GM19025 (cell line): ENCODE measurements at regions not wholly inside any gene's neighbourhood (a gene's known extent, or its start where the extent isn't known, plus 50 kb on each side); places are given as distances from the start of the nearest gene placed in this dataset.
"Not testable (repeated sequence)": the region's sequence is repeated elsewhere in the genome, so short reads cannot be mapped to it uniquely, and the experiment has no call there.

Source experiments
- ATAC-seq: cut with Tn5 transposase; IDR thresholded peaks from one replicate; pipeline ENCODE4 v1.9.1; 2021; ENCODE audit warnings: mild to moderate bottlenecking, low read depth, moderate library complexity; ENCODE audit not compliant: unreplicated experiment

DNA sequence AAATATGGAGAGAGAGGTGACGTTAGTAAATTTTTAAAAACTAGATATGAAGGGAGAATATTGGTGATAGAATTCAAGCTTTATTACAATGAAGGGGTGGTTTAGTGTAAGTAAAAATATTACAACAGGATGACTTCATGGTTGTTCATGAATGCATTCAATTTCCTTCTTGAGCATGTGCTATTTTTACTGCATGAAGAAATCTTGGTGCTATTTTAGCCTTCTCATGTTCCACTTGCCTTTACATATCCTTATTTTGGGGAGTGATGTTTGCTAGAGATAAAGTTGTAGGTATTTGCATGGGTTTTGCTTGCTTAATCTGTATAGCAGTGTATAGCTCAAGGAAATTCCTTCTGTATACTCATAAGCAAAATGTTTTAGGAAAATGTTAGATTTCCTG, 195.0 kb upstream of the MMADHC start:
- no peak for ATAC-seq

DNA sequence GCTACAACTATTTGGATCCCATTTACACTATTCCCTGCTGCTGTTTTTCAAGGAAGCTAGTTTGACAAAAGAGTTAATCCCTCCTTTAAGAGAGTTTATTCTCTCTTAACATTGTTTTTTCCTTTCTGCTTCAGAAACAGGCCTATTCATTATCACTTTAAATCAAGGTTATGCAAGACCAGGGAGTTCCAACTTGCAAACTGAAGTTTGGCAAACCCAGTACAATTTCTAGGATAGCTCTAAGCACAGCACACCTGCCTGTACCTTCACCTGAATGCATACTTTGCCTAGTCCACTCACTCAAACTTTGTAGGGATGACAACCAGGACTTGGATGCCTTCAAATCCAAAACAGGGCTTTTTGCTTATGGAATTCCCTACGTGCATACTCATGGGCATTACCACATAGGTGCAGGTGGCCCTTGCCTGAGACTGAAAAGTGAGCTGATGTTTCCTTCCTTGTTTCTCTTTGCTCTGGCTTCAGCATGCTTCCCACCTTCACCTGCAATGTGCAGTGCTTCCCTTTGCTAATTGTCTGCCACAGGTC, 193.8 kb upstream of the MMADHC start:
- ATAC-seq: no peak

DNA sequence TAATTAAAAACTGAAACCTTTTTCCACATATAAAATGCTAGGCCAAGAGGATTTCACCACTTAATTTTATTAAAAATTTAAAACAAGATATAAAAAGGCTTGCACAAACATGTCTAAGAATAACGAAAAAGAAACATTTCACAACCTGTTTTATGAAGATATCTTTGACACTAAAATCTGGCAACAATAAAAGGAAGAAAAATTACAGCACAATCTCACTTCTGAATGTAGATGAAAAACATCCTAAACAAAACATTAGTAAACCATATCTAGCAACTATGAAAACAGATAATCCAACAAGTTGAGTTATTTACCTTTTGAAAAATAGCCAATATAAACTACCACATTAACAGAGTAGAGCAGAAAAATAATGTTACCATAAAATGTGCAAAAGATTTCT, 185.4 kb upstream of the MMADHC start:
- no peak for ATAC-seq

DNA sequence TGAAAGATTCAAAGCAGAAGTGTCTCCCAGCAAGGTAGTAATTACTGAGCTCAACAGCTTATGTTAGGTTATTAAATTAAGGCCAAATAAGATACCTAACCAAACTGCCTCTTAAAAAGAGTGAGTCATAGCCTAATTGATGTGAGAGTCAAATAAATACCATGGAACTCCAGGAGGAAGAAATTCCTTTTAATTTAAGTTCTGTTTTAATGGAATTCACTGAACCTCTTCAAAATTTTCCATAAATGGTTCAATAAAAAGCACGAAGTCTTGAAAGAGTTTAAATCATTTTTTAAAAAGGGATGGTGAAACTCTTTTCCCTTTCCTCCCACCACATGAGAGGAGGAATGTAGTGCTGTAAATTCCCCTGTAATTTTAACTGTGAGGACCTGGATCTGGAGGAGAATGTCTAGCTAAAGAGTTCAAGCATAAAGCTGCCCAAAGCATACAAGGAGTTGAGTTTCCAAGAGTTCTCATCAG, 180.8 kb upstream of the MMADHC start:
- no peak for ATAC-seq

DNA sequence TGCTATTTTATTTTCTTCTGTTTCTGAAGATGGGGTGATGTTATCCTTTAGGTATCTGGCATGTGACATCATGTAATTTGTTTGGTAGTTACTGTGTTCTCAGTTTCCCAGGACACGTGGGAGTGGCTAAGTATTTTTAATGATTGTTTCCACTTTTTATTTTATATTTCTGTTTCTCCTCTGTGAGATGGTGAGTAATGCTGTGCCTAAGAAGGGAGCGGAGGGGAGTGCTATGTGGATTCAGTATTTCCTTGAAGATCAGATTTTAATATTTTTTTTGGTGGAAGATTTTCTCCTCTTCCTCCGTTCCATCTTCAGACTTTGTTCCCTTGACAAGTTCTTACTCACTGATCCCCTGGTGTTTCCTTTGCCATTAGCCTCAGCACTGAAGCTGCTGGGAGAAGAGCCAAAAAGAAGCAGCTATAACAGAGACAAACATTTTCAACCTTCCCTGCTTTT, 180.0 kb upstream of the MMADHC start:
- ATAC-seq: no peak

DNA sequence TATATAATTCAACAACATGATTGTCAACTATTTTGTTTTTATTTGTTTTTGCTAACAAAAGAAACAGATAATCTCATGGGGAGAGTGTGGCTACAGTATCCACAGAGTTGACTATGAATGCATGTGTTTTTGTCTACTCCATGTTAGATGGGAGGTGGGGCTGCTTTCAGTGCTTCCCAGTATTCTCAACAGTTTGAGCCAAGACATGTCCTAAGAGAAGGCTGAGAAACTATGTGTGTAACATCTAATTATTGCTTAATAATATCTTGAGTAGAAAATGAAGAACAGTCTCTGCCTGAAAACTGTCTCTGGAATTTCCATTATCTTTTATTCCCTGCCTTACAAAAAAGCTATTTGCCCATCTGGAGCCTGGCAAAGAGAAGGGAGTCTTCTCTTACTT, 178.8 kb upstream of the MMADHC start:
- no peak for ATAC-seq

DNA sequence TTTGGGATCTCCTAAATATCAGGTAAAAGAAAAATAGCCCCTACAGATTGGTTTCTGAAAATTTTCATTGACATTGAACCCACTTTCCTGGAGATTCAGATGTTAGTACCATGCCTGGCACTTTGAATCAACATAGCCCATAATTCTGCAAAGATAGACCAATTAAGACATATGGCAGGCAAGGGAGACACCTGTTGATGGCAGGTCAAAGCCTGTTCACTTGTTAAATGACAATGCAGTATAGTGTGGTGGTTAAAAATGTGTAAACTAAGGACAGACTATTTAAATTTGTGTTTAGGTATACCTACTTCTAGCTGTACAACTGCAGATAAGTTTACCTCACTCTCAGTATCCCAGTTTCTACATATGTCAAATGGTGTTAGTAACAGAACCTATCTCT, 178.1 kb upstream of the MMADHC start:
- ATAC-seq: no peak

DNA sequence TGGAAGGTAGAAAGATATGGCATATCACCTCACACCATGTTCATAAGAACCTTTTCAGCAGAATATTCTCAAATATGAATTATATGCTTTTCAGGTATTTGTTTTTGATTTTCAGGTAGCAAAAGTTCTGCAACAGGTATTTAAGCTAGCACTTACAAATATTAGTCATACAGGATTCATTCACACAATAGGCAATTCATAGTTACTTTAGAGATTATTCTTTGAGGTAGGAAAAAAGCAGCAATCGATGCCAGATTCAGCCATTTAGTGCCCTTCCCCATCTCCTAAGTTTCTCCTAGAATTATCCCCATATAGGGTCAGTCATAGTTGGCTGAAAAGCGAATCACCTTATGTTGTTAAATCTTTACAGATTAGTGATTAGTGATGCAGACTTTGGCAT, 177.4 kb upstream of the MMADHC start:
- ATAC-seq: no peak

DNA sequence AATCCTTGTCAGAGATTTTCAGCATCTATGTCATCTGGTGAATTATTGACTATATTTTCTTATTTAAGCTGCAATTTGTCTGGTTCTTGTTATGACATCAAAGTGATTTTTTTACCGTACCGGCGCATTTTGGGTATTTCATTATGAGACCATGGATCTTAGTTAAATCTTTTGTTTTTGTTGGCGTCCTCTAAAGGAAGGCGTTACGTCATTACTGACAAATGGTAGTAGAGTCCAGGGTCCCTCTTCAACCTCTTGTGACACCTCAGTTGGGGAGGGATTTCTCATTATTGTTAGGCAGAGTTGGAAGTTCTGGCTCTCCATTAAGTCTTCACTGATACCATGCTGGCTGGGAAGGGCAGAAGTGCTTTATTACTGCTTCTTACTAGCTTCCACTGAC, 175.8 kb upstream of the MMADHC start:
- ATAC-seq: no peak

DNA sequence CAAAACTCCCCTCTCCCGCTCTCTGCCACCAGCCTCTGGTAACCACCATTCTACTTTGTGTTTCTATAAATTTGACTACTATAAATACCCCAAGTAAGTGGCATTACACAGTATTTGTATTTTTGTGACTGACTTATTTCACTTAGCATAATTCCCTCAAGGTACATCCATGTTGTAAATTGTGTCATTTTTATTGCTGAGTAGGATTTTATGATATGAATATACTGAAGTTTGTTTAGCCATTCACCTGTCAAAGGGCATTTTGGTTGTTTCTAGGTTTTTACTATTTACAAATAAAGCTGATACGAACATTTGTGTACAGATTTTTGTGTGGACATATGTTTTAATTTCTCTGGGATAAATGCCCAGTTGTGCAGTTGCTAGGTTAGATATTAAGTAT, 174.0 kb upstream of the MMADHC start:
- ATAC-seq: no peak

DNA sequence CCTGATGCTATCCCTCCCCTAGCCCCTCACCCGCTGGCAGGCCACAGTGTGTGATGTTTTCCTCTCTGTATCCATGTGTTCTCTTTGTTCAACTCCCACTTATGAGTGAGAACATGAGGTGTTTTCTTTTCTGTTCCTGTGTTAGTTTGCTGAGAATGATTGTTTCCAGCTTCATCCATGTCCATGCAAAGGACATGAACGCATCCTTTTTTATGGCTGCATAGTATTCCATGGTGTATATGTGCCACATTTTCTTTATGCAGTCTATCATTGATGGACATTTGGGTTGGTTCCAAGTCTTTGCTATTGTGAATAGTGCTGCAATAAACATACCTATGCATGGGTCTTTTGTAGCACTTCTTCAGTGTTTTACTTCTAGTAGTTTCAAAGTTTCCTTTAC, 171.8 kb upstream of the MMADHC start:
- ATAC-seq: not testable (repeated sequence)

DNA sequence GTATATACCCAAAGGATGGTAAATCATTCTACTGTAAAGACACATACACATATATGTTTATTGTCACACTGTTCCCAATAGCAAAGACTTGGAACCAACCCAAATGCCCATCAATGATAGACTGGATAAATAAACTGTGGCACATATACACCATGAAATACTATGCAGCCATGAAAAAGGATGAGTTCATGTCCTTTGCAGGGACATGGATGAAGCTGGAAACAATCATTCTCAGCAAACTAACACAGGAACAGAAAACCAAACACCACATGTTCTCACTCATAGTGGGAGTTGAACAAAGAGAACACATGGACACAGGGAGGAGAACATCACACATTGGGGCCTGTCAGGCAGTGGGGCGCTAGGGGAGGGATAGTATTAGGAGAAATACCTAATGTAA, 167.1 kb upstream of the MMADHC start:
- not testable (repeated sequence) for ATAC-seq

DNA sequence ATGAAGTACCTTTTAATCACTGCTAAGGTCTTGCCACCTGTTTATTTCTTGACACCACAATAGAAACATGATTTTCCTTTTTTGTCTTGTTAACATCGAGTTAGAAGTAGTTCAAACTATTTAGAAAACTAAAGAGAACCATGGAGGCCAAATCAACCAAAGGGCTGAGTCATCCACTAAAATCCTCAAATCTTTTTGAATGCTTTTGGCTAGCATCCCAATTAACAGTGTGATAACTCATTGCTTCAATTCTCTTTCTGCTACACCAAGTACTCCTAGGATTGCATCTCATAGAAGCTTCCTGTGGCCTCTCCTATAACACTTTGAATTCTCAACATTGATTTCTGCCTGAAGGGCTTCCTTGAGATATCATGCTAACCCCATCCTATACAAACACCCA, 159.9 kb upstream of the MMADHC start:
- no peak for ATAC-seq

DNA sequence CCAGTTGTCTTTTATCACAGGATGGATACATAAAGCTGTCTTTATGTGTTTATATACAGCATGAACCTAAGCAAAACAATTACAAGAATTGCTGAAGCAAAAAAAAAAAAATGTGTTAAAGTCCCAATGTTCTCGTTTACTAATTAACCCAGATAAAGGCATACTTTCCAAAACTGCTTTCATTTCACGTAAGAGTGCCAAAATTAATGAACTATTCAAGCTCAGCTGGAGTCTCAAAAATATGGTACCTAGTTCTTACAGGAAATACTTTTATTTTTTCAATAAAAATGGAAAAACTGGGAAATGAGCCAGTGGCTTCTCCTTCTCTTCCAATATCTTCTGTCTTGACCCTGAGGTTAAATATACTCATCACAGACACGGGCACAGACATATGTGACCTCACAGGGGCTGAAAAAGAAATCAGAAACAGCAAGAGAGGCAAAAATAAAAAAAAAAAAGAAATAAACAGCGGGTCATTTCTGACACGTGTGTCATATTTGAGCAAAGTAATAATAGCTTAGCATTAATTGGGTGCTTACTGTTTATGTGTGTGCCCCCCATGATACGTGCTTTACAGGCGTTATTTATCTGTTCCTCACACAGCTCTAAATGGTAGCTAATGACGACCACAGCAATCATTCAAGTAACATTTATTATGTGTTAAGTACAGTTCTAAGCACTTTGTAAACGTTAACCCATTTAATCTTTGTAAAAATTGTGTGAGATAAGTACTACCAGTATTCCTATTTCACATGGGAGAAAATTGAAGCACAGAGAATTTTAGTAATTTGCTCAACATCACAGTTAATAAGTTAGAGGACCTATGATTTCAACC, 158.0 kb upstream of the MMADHC start:
- no peak for ATAC-seq

DNA sequence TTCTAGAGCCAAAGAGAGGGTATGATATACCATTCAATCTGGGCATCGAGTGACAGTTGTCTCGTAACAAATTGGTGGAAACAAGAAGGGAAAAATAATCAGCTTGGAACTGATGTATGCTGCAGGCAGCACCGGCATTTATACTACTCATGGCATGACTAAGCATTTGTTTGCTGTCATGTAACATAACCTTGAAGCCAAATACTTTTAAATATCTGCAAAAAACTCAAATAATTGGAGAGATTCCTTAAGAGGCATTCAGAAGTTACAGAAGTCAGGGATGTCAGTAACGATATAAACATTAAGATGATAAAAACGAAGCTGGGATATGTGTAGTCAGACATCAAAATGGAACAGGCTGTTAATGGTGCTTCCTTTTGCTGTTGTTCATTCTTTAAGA, 157.3 kb upstream of the MMADHC start:
- ATAC-seq: no peak

DNA sequence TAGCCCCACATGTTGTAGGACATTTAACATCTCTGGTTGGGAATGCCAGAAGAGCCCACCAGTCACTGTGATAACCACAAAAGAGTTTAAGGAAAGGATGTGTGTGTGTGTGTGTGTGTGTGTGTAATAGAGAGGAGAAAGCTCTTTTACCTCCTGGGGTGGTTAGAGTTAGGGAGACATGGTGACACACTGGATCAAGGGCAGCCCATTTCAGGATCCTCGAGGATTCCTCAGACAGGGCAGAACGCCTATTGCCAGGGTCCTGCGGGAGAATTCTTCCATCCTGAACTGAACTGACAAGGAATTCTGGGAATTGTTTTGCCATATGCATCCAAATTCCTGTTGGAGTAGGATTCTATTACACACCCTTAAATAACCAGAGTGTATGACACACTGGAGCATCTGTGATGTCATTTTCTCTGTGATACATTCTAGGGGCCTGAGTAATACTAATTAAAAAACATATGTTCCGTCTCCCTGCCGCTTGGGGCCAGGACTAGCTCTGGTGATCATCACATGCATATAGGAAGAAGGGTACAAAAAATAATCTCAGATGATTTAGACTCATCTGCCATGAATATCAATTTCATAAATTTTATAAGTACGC, 156.4 kb upstream of the MMADHC start:
- ATAC-seq: no peak

DNA sequence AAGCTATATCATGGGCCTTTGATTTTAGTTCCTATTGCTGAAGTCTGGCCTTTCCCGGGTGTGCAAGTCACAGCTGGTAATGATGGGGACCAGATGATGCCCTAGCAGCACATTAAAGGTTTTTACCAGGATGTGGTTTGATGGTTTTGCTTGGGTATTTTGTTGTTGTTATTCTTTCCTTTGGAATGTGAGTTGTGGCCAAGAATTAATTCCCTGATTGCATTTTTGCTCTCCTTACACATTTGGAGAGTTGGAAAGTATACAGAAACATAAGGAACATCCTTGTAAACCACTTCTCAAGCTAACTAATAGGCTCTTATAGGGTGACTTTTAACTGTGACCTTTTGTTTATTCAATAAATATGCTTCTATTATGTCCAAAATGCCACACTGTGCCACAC, 154.1 kb upstream of the MMADHC start:
- no peak for ATAC-seq

DNA sequence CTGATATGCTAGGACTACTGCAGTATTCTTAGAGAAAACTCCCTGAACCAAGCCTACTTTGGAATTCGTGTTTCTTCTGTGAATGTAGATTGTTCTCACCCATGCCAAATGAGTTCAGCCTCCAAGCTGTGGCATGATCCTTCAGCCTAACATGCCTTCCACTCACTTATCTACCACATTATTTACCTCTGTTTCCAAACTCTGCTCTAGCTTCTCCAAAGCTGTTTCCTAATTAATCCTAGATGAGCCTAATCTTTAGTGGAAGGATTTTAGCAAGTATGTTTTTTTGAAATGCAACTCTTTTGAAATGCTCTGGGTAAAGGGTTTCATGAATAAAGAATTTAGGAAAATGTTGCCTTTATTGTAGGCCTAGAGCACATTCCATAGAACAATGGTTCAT, 152.9 kb upstream of the MMADHC start:
- no peak for ATAC-seq

DNA sequence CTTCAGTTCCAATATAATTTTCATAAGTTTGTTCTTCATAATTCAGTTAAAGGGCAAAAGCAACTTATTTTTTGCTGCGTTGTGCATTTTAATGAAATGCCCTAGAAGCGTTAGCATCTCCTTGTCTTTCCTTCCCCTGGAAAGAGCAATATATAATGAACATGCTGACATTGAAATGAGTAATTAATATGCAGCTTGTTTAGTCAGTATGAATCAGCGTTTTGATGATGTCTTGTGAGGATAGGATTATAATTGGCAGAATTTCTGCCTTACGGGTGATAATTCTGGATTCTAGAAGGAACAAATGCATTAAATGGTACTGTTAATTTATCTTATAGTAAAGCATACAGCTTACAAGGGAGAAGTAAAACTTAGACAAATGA, 152.3 kb upstream of the MMADHC start:
- no peak for ATAC-seq

DNA sequence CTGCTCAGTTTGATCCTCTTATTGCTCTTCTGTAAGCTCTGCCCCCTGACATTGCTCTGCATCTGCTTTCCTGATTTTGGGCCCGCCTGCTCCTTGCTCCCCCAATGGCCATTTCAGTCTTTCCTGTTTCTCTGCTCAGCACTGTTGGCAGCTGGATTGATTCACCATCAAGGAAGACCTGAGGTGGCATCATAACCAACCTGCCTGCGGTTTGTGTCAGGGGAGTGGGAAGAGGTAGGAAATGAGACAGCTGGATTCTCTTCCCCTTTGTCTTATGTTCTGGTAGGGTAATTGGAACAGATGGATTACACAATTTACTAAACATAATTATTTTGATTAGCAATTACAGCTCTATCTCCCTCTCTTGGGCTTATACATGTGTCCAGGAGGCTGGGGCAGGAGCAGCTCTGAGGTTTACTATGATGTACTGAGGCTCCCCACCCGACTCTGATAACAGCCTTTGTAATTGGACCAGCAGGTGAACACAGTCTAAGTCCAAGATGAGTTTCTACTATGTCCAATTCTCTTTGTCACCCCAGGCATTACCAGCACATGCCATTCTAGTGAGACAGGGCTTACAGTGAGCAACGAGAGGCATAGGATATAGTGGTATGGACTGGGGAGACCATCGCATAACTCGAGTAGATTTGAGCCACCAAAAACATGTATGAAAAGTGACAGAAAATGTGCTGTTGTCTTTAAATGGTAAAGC, 151.8 kb upstream of the MMADHC start:
- no peak for ATAC-seq

DNA sequence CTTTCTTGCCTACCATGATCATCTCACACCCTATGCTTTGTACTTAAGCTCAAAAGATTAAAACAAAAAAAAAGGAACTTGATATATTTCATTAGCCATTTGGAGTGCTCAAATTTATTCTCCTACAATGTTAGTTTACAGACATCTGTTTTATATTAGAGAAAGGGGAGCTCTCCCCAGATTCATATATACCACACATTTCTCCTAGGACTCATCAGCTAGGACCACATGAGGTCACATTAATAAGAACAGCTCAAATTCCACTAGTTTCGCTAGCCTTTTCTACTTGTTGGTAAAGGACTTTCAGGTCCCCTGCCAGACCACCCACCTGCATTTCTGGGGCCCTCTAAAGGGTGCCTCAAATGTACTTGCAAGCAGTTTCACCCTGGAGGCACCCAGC, 151.2 kb upstream of the MMADHC start:
- ATAC-seq: no peak
